Spleen (tissue), 11 donors: ENCODE measurements at regions not wholly inside any gene's neighbourhood (a gene's known extent, or its start where the extent isn't known, plus 50 kb on each side); places are given as distances from the start of the nearest gene placed in this dataset.

Experiments used
- DNase-seq: peaks from one replicate; pipeline ENCODE4 v3.0.0-alpha.2; 2020
- H3K27ac ChIP-seq, 8 donors: fragments of 200-600 bp; sonication (generic) in 7 of 8; 1 replicate in 4 of 8; 2 replicates in 4 of 8; pipeline versions ENCODE4 v1.5.0 to v1.8.0; 2016 to 2021; ENCODE audit warnings: inconsistent platforms in 4 of 8, mild to moderate bottlenecking in 4 of 8, moderate library complexity in 1 of 8
- H3K27me3 ChIP-seq, 7 donors: fragments of 200-600 bp; sonication (generic) in 6 of 7; replicated peaks in 1 of 7; 1 replicate in 4 of 7; 2 replicates in 3 of 7; pipeline versions ENCODE4 v1.5.0 to v1.8.0; 2016 to 2021; ENCODE audit warnings: inconsistent platforms in 3 of 7, mild to moderate bottlenecking in 1 of 7
- H3K36me3 ChIP-seq, 6 donors: fragments of 200-600 bp; sonication (generic) in 5 of 6; 1 replicate in 4 of 6; 2 replicates in 2 of 6; pipeline versions ENCODE4 v1.5.0 to v1.8.0; 2016 to 2021; ENCODE audit warnings: inconsistent platforms in 2 of 6
- H3K4me1 ChIP-seq, 6 donors: fragments of 200-600 bp; sonication (generic) in 5 of 6; 1 replicate in 3 of 6; 2 replicates in 3 of 6; pipeline versions ENCODE4 v1.5.0 to v1.8.0; 2016 to 2021; ENCODE audit warnings: inconsistent platforms in 3 of 6
- H3K4me3 ChIP-seq, 8 donors: fragments of 200-600 bp; sonication (generic) in 7 of 8; 1 replicate in 4 of 8; 2 replicates in 4 of 8; pipeline versions ENCODE4 v1.5.0 to v1.8.0; 2016 to 2021; ENCODE audit warnings: inconsistent platforms in 4 of 8, mild to moderate bottlenecking in 4 of 8, moderate library complexity in 2 of 8
- H3K9me3 ChIP-seq, 8 donors: fragments of 200-600 bp; sonication (generic) in 7 of 8; 1 replicate in 4 of 8; 2 replicates in 4 of 8; pipeline versions ENCODE4 v1.5.0 to v1.8.0; 2016 to 2021; ENCODE audit warnings: inconsistent platforms in 4 of 8
- POLR2A ChIP-seq, 3 donors: fragments of 450-650 bp; IDR thresholded peaks; one replicate each; pipeline ENCODE4 v1.5.1; 2017; ENCODE audit warnings: antibody characterized with exemption in 3 of 3, mild to moderate bottlenecking in 1 of 3
- POLR2AphosphoS5 ChIP-seq, 3 donors: sonication (generic); formaldehyde crosslinking; IDR thresholded peaks; one replicate each; pipeline ENCODE4 v1.5.1; 2017; ENCODE audit warnings: antibody characterized with exemption in 3 of 3
- WGBS, 5 donors: extraction: QIAGEN DNeasy Blood & Tissue Kit in 3 of 5; methylation state at CpG; one replicate each; pipeline versions ENCODE4 v1.1.5 to v1.1.7; 2013 to 2018; 5-methylcytosine and 5-hydroxymethylcytosine counted together
- intact Hi-C: fragments of 100-400 bp; cut with DNase I; formaldehyde crosslinking; loops from one replicate; pipeline ENCODE4 v1.15.0; 2023; ENCODE audit warnings: low total_unique reads
- TF ChIP-seq, protein P1 (sequence below), 11 experiments: fragments of 200-600 bp in 7 of 11; fragments of 450-650 bp in 4 of 11; sonication (generic) in 4 of 11; IDR thresholded peaks in 8 of 11; conservative IDR thresholded peaks in 3 of 11; 1 replicate in 7 of 11; 2 replicates in 4 of 11; pipeline versions ENCODE4 v1.4.0 to v1.8.0; 2016 to 2021; ENCODE audit warnings: antibody characterized with exemption in 11 of 11, inconsistent platforms in 4 of 11, mild to moderate bottlenecking in 1 of 11
- donor health status: healthy with polysubstance abuse.
- donor health status: DM: no; HTN: no; CAD: no; lungs with moderate emphysema.
- donor health status: DM: no; HTN: no; CAD: no.
- donor health status: Bipolar disorder and iron deficiency.
- donor health status: healthy.
- donor health status: DM: no; HTN: no; CAD: no.
- donor health status: DM: yes; HTN: yes; CAD: no.

- TF ChIP-seq POLR2AphosphoS5 (IDR thresholded peaks at IDR 0.05) (no peak), POLR2A (IDR thresholded peaks at IDR 0.05) (no peak)
- TF ChIP-seq, protein P1, sequence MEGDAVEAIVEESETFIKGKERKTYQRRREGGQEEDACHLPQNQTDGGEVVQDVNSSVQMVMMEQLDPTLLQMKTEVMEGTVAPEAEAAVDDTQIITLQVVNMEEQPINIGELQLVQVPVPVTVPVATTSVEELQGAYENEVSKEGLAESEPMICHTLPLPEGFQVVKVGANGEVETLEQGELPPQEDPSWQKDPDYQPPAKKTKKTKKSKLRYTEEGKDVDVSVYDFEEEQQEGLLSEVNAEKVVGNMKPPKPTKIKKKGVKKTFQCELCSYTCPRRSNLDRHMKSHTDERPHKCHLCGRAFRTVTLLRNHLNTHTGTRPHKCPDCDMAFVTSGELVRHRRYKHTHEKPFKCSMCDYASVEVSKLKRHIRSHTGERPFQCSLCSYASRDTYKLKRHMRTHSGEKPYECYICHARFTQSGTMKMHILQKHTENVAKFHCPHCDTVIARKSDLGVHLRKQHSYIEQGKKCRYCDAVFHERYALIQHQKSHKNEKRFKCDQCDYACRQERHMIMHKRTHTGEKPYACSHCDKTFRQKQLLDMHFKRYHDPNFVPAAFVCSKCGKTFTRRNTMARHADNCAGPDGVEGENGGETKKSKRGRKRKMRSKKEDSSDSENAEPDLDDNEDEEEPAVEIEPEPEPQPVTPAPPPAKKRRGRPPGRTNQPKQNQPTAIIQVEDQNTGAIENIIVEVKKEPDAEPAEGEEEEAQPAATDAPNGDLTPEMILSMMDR (IDR thresholded peaks at IDR 0.05 in 8 of 11, conservative IDR thresholded peaks at IDR 0.05 in 3 of 11) = no peak
- no peak for DNase-seq
- Histone ChIP-seq H3K4me1 (no peaks in the 10 kb centered on the region), H3K9me3 (peaks cover 0 to under 1% (median 0%) of the 10 kb centered on the region in 8 donors), H3K36me3 (no peaks in the 10 kb centered on the region), H3K4me3 (no peak overlapping the region), H3K27me3 (no peaks in the 10 kb centered on the region), H3K27ac (peak overlapping the region in 1 of 8 donors; percentile 20)
- intact Hi-C loops = no loop called here
- 47 to 63% (median 52%) methylated on average over 3 of the region's 3 CpGs for WGBS, 5 donors
Observed at GRCh38 chr2:145095641-145096435, 575.9 kb upstream of the ZEB2 start.

GRCh38 chr2:145094370-145094769 is 574.5 kb upstream of the ZEB2 start:
- Histone ChIP-seq H3K27ac (no peak overlapping the region), H3K4me1 (no peaks in the 10 kb centered on the region), H3K36me3 (no peaks in the 10 kb centered on the region), H3K27me3 (no peaks in the 10 kb centered on the region), H3K9me3 (peaks cover 0 to 8% (median 0%) of the 10 kb centered on the region in 8 donors), H3K4me3 (no peak overlapping the region)
- TF ChIP-seq, protein P1 (IDR thresholded peaks at IDR 0.05 in 8 of 11, conservative IDR thresholded peaks at IDR 0.05 in 3 of 11) = no peak
- no peak for TF ChIP-seq POLR2AphosphoS5 (IDR thresholded peaks at IDR 0.05)
- no peak for TF ChIP-seq POLR2A (IDR thresholded peaks at IDR 0.05)
- DNase-seq = no peak
- intact Hi-C loops = no loop called here

GRCh38 chr2:145091967-145092366 is 572.0 kb upstream of the ZEB2 start:
- Histone ChIP-seq H3K27me3 (no peaks in the 10 kb centered on the region), H3K9me3 (peaks cover 0 to 8% (median 0%) of the 10 kb centered on the region in 8 donors), H3K27ac (no peak overlapping the region), H3K4me1 (no peaks in the 10 kb centered on the region), H3K4me3 (no peak overlapping the region), H3K36me3 (no peaks in the 10 kb centered on the region)
- no peak for TF ChIP-seq POLR2A (IDR thresholded peaks at IDR 0.05)
- no peak for TF ChIP-seq POLR2AphosphoS5 (IDR thresholded peaks at IDR 0.05)
- TF ChIP-seq, protein P1 (IDR thresholded peaks at IDR 0.05 in 8 of 11, conservative IDR thresholded peaks at IDR 0.05 in 3 of 11) = no peak
- intact Hi-C loops = no loop called here
- DNase-seq = no peak

DNA sequence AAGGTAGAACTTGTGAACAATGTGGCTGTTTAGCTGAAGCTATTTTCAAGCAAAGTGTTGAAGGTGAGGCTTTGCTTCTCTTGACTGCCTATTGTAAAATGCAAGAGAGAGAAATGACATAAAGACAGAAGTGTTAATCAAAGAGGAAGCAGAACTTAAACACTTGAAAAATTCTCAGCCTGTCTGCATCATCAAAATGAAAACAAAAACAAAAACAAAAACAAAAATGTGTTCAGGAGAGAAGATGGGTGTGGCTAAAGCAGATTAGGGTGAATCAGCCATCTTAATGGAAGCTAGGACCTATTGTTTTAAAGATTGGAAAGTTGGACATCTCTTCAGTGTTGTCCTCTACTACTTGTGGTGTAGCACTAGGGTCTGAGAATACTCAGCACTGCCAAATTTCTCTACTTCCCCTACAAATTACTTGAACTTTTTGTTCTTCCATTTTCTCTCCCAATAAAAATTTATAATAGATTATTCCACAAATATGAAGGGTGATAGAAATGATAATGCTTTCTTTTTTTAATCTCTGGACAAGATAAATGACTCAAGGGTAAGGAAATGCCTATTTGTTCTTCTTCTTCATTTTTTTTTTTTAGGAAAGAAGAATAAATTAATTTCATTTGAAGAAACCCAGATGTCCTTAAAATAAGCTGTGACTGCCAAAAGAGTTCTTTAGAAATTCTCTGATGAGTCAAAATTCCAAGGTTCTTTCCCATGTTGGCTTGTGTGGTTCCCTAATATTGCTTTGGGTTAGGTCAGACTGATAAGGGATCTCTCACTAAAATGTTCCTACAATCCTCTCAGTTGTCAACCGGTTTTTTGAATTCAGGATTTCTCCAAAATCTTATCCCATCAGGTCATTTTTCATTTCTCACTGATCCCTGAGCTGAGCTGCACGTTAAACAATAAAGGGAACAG is 571.2 kb upstream of the ZEB2 start:
- Histone ChIP-seq H3K4me3 (no peak overlapping the region), H3K9me3 (peaks cover 0 to 8% (median 0%) of the 10 kb centered on the region in 8 donors), H3K4me1 (no peaks in the 10 kb centered on the region), H3K27ac (peak overlapping the region in 1 of 8 donors; percentile 11), H3K27me3 (no peaks in the 10 kb centered on the region), H3K36me3 (no peaks in the 10 kb centered on the region)
- TF ChIP-seq POLR2AphosphoS5 (IDR thresholded peaks at IDR 0.05) (no peak), POLR2A (IDR thresholded peaks at IDR 0.05) (no peak)
- TF ChIP-seq, protein P1 (IDR thresholded peaks at IDR 0.05 in 8 of 11, conservative IDR thresholded peaks at IDR 0.05 in 3 of 11) = no peak
- no peak for DNase-seq
- WGBS, 5 donors = 67 to 84% (median 79%) methylated on average over 2 of the region's 2 CpGs
- intact Hi-C loops = no loop called here
